IPS-20b (cell line): ENCODE measurements at regions not wholly inside any gene's neighbourhood (a gene's known extent, or its start where the extent isn't known, plus 50 kb on each side); places are given as distances from the start of the nearest gene placed in this dataset.

Experiments
- H3K27ac ChIP-seq: one replicate; pipeline ENCODE4 v1.5.1; 2013; ENCODE audit warnings: low read length
- H3K27me3 ChIP-seq: 2 replicates; pipeline ENCODE4 v1.6.1; 2013; ENCODE audit warnings: mild to moderate bottlenecking, low read length, inconsistent platforms; ENCODE audit not compliant: insufficient read depth
- H3K36me3 ChIP-seq: 2 replicates; pipeline ENCODE4 v1.6.1; 2013; ENCODE audit warnings: low read depth, mild to moderate bottlenecking, inconsistent platforms, low read length, moderate library complexity; ENCODE audit not compliant: insufficient read depth
- H3K4me1 ChIP-seq: 2 replicates; pipeline ENCODE4 v1.6.1; 2013; ENCODE audit warnings: mild to moderate bottlenecking, control low read depth, inconsistent platforms, low read length, moderate library complexity; ENCODE audit not compliant: insufficient read depth
- H3K4me3 ChIP-seq: 2 replicates; pipeline ENCODE4 v1.5.1; 2013; ENCODE audit warnings: mild to moderate bottlenecking, low read length, inconsistent platforms
- H3K9ac ChIP-seq: 2 replicates; pipeline ENCODE4 v1.6.1; 2013; ENCODE audit warnings: low read depth, mild to moderate bottlenecking, inconsistent platforms, low read length, moderate library complexity
- H3K9me3 ChIP-seq: 2 replicates; pipeline ENCODE4 v1.6.1; 2013; ENCODE audit warnings: mild to moderate bottlenecking, low read depth, low read length, inconsistent platforms; ENCODE audit not compliant: insufficient read depth

DNA sequence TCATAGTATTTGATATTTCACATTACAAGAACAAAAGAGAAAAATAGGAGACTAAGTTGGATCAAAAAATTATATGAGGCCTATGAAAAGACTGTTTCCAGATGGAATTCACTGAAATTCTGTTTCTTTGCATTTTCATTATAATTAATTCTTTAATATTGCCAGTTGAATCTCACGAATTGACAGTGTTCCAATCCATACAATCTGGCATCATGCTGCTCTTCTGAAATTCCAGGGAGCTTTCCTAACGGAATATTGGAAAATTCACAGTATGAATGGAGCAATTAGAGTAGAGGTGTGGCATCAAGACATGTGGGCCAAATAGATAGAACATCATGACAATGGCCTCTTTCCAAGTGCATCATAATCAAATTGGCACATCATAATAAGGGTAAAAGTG, 1178.9 kb upstream of the WWC1 start:
- H3K36me3 ChIP-seq, result no peaks in the 10 kb centered on the region
- no peak overlapping the region for H3K27ac ChIP-seq
- H3K9ac ChIP-seq, result no peak overlapping the region
- H3K4me1 ChIP-seq, result peaks cover 7% of the 10 kb centered on the region; the same call in 1 of the 2 replicates
- no peaks in the 10 kb centered on the region for H3K27me3 ChIP-seq
- H3K9me3 ChIP-seq, result no peaks in the 10 kb centered on the region
- H3K4me3 ChIP-seq, result no peak overlapping the region

DNA sequence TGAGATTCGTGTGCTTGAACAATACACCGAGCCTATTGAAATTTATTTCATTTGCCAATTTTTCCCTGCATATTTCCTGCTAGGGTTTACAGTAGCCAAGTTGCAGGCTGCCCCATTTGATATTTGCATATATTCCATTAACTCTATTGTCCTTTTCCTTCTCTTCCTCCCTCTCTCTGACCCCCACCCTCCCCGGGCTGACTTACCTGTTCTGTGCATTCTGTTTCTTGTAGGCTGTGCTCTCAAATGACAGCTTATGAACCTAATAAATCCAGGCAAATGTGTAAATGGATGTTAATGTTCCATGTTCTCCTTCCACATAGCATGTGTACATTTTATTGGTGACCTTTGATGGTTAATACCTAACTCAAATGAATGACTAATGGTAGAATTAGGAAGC, 1169.2 kb upstream of the WWC1 start:
- Histone ChIP-seq H3K36me3 (no peaks in the 10 kb centered on the region), H3K4me1 (no peaks in the 10 kb centered on the region), H3K9me3 (no peaks in the 10 kb centered on the region), H3K4me3 (no peak overlapping the region), H3K27ac (no peak overlapping the region), H3K27me3 (no peaks in the 10 kb centered on the region), H3K9ac (no peak overlapping the region)

DNA sequence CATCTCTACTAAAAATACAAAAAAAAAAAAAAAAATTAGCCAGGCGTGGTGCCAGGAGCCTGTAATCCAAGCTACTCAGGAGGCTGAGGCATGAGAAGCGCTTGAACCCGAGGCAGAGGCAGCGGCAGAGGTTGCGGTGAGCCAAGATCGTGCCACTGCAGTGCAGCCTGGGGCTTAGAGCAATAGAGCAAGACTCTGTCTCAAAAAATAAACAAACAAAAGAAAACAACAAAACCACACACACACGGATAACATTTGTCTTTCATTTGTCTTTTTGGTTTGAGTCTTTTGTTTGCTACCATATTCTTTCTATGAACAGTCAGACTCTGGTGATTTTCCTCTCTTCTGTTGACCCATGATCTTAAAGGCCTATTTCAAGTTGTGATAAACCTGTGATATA, 1168.3 kb upstream of the WWC1 start:
- no peak overlapping the region for H3K27ac ChIP-seq
- H3K9me3 ChIP-seq, result no peaks in the 10 kb centered on the region
- no peaks in the 10 kb centered on the region for H3K36me3 ChIP-seq
- H3K4me1 ChIP-seq, result no peaks in the 10 kb centered on the region
- no peaks in the 10 kb centered on the region for H3K27me3 ChIP-seq
- no peak overlapping the region for H3K9ac ChIP-seq
- no peak overlapping the region for H3K4me3 ChIP-seq

DNA sequence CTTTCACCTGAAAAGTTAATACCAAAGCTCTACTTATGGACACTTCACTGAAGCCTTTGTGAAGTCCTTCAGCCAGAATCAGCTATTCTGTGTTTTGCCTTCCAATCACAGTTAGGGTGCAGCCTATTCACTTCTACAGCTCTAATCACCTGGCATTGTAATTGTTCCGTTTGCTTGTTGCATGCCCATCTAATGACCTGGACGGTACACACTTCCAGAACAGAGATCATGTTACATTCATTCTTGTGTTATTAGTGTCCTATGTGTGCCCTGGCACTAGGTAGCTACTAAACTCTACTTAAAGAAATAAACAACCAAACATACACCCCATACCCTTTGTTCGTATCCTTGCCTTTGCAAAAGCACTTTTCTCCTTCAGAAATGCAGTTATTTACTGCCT, 1162.9 kb upstream of the WWC1 start:
- no peaks in the 10 kb centered on the region for H3K9me3 ChIP-seq
- H3K36me3 ChIP-seq, result no peaks in the 10 kb centered on the region
- no peaks in the 10 kb centered on the region for H3K4me1 ChIP-seq
- no peak overlapping the region for H3K27ac ChIP-seq
- H3K9ac ChIP-seq, result no peak overlapping the region
- no peaks in the 10 kb centered on the region for H3K27me3 ChIP-seq
- H3K4me3 ChIP-seq, result no peak overlapping the region

DNA sequence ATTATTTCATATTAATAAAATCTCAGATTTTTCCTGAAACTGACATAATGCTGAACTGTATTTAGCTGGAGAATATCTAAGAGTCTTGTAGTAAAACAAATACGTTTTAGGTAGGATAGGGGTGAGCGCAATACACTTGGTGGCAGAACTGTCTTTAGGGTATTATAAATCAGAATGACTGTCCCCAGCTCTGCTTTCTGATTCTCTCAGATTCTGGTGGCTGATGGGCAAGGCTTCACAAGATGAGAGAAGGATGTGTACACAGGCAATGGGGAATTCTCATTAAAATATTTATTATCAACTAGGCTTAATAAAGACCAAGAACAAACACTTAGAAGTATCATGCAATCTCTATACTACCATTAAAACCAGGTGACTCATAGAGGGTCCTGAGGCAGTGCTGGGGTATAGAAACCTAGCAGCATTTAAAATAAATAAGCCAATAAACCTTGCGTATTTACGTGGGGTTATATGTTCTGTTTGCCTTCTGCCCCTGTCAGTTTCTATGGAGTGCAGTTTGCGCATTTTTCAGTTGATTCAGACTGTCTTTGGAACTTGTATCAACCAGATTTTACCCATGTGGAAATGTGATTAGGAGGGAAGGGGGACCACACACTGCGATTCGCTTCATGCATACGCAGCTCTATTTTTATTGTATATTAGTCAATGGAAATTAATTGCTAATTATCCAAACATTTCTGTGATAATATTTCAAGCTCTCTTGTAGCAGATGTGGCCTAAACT, 1150.7 kb upstream of the WWC1 start:
- no peak overlapping the region for H3K9ac ChIP-seq
- H3K9me3 ChIP-seq, result no peaks in the 10 kb centered on the region
- H3K27me3 ChIP-seq, result no peaks in the 10 kb centered on the region

DNA sequence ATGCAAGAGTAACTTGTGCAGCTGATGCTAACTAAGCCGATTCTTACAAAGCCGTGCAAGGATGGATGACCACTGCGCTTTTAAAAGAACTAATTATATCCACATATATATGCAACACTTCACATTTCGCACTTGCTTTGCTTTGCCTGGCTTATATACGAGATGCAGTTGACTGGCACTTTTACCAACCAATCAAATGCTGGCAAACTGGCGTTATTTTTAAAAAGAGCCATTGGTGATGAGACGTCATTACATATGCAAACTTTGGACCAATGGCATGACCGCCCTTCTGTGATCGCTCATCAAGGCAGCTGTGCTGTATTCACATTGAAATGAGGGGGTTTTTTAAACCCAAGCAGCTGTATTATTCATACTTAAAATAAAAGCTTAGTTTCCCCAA, 1147.7 kb upstream of the WWC1 start:
- no peak overlapping the region for H3K9ac ChIP-seq
- H3K9me3 ChIP-seq, result no peaks in the 10 kb centered on the region
- no peak overlapping the region for H3K4me3 ChIP-seq
- H3K27ac ChIP-seq, result no peak overlapping the region
- H3K27me3 ChIP-seq, result no peaks in the 10 kb centered on the region
- H3K4me1 ChIP-seq, result no peaks in the 10 kb centered on the region
- H3K36me3 ChIP-seq, result no peaks in the 10 kb centered on the region

More for the DNA sequence above, 1150.7 kb upstream of the WWC1 start:
- no peaks in the 10 kb centered on the region for H3K4me1 ChIP-seq
- no peak overlapping the region for H3K4me3 ChIP-seq
- no peaks in the 10 kb centered on the region for H3K36me3 ChIP-seq
- H3K27ac ChIP-seq, result no peak overlapping the region

DNA sequence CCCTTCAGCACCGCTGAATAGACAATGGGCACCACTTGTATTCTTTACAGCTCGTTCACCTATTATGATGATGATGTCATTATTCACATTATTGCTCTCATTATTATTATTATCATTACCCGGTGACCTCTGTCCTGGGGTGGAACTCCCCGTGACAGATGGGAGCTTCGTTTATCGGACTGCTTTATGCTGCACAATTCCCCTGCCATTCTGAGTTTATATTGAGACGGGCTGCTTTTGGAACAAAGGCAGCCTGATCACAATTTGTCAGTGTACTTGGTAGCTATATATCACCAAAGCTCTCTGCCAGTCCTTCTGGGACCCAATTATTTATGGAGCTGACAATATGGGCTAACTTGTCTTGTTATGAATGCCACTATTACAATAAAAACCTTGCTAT, 1145.6 kb upstream of the WWC1 start:
- Histone ChIP-seq H3K9me3 (no peaks in the 10 kb centered on the region), H3K27ac (no peak overlapping the region), H3K27me3 (no peaks in the 10 kb centered on the region), H3K9ac (no peak overlapping the region), H3K4me3 (no peak overlapping the region), H3K36me3 (no peaks in the 10 kb centered on the region), H3K4me1 (no peaks in the 10 kb centered on the region)

DNA sequence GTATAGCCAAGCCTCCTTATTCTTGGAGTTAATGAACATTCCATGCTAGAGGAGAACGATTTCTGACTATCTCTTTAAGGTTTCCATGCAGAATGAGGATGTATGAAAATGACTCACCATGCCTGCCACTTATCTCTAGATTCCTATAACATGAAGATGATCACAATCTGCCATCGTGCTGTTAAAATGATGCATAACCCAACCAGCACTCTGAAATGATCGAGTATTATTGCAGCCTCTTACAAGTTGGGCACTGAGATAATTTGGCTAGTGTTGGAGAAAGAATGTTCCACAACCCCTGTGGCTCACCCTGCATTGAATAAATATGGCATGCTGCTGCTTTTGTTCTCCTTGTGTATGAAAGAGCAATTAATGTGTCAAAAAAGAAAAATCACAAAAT, 1143.6 kb upstream of the WWC1 start:
- Histone ChIP-seq H3K4me3 (no peak overlapping the region), H3K9me3 (no peaks in the 10 kb centered on the region), H3K36me3 (no peaks in the 10 kb centered on the region), H3K9ac (no peak overlapping the region), H3K4me1 (no peaks in the 10 kb centered on the region), H3K27me3 (no peaks in the 10 kb centered on the region), H3K27ac (no peak overlapping the region)

DNA sequence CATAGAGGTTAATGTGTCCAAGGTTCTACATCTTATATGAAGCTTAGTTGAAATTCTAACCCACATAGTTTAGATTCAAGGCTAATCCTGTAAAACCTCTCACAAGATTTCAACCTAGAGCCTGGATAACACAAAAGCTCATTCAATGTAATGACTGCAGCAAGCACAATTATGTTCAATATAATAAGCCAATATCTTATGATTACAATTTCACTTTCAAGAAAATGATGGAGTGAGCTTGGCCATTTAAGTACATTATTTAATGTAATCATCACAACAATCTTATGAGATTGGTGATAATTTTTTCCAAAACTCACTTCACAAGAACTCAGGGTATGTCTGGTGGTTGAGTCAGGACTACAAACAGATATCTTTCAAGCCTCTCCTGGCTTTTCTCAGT, 1140.8 kb upstream of the WWC1 start:
- Histone ChIP-seq H3K36me3 (no peaks in the 10 kb centered on the region), H3K27me3 (no peaks in the 10 kb centered on the region), H3K4me3 (no peak overlapping the region), H3K9me3 (no peaks in the 10 kb centered on the region), H3K27ac (no peak overlapping the region), H3K4me1 (peaks cover 5% of the 10 kb centered on the region), H3K9ac (no peak overlapping the region)

DNA sequence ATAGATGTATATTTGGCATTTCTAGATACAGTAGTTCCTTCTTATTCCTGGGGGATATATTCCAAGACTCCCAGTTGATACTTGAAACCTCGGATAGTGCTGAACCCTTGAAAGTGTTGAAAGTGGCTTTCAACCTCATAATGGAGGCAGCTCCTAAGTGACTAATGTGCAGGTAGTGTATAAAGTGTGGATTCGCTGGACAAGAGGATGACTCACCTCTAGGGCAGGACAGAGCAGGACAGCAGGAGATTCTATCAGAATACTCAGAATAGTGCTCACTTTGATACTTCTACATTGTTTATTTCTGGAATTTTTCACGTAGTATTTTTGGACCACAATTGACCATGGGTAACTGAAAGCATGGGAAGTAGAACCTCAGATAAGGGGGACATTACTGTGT, 1138.9 kb upstream of the WWC1 start:
- Histone ChIP-seq H3K36me3 (no peaks in the 10 kb centered on the region), H3K9ac (no peak overlapping the region), H3K4me3 (no peak overlapping the region), H3K4me1 (peaks cover 9% of the 10 kb centered on the region), H3K27me3 (no peaks in the 10 kb centered on the region), H3K9me3 (no peaks in the 10 kb centered on the region), H3K27ac (no peak overlapping the region)

DNA sequence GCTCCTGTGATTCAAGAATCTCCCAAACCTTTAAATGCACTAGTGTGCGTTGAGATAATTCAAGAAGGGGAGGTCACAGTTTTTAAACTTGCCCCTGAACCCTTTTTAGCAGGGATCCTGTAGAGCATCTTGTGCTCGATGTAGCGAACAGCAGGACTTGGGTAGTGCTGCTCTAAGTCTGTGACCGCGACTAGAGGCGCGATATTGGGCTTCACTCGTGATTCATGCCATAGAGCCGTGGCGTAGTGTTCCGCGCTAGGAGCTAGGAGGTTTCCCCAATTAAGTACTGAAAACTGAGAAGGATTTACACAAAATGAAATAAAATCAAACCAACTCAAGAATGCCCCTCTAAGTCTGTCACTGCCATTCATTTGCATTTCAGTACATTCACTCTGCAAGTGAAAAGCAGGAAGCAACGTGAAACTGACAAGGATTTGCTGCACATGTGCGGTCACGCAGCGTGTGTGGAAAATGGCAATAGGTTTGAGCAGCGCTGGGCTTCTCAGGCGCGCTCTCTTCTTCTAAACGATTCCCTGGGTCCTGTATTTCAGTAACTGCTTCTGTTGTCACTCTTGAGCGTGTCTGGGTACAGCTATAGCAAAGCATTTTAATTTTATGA, 1135.9 kb upstream of the WWC1 start:
- H3K27me3 ChIP-seq, result no peaks in the 10 kb centered on the region
- H3K9me3 ChIP-seq, result no peaks in the 10 kb centered on the region
- no peaks in the 10 kb centered on the region for H3K36me3 ChIP-seq
- no peak overlapping the region for H3K9ac ChIP-seq
- no peak overlapping the region for H3K4me3 ChIP-seq
- no peak overlapping the region for H3K27ac ChIP-seq
- H3K4me1 ChIP-seq, result peaks cover 9% of the 10 kb centered on the region

DNA sequence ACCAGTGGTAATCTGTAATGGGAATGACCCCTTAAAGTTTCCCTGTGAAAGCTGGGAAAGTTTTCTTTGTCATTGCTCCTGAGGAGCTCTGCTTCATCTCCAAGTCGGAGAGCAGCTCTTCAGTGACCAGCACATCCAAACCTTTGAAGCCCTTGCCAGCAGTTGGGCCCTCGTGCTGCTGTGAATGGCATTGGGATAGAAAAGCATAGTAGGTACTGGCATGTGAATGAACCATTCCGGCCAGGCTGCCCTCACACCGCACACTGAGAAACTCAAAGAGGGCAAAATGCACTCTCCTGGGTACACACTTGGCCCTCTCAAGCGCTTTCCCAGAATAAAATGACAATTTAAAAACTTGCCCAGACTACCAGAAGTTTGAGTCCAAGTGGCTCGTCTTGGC, 1135.0 kb upstream of the WWC1 start:
- Histone ChIP-seq H3K36me3 (no peaks in the 10 kb centered on the region), H3K9ac (no peak overlapping the region), H3K4me1 (peaks cover 9% of the 10 kb centered on the region), H3K27ac (no peak overlapping the region), H3K4me3 (no peak overlapping the region), H3K27me3 (no peaks in the 10 kb centered on the region), H3K9me3 (no peaks in the 10 kb centered on the region)
